ENCODE measurements at regions not wholly inside any gene's neighbourhood (a gene's known extent, or its start where the extent isn't known, plus 50 kb on each side); places are given as distances from the start of the nearest gene placed in this dataset.

GRCh38 chr17:55668312-55668920, 54.2 kb downstream of the TMEM100 start:
- no peak for DNase-seq (ENCODE audit: low spot score)

DNA sequence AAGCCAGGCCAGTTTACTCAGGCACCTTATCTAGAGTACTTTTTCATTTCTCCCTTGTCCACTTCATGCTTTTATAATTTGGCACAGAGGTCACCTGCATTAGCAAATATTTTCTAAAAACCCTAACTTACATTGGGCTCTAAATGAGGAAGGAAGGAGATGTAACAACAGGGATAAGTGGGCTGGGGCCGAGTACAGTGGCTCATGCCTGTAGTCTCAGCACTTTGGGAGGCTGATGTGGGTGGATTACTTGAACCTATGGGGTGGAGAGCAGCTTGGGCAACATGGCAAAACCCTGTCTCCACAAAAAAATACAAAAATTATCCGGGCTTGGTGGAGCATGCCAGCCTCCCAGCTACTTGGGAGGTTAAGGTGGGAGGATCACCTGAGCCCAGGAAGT, 55.9 kb downstream of the TMEM100 start:
- DNase-seq (ENCODE audit: low spot score), result no peak

- no peak for DNase-seq (ENCODE audit: low spot score)
Measured at GRCh38 chr17:55664287-55664686, 58.4 kb downstream of the TMEM100 start.

DNA sequence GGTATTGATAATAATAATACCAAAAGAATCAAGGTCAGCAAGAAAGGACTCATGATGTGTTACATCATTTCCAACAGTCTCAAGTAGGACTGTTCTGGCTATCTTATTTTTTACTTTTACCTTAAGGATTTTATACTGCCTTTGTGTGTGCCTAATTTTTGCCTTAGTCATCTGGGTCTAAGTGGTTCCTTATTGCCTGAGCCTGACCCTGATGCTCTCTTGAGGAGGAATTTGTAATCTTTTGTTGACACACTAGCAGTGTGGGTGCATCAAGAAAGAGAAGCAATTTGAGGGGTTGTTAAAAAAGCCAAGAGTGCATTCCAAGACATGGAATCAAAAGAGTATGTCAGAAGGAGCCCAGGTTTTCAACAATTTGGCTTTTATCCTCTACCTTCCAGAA, 59.3 kb downstream of the TMEM100 start:
- no peak for DNase-seq (ENCODE audit: low spot score)

DNA sequence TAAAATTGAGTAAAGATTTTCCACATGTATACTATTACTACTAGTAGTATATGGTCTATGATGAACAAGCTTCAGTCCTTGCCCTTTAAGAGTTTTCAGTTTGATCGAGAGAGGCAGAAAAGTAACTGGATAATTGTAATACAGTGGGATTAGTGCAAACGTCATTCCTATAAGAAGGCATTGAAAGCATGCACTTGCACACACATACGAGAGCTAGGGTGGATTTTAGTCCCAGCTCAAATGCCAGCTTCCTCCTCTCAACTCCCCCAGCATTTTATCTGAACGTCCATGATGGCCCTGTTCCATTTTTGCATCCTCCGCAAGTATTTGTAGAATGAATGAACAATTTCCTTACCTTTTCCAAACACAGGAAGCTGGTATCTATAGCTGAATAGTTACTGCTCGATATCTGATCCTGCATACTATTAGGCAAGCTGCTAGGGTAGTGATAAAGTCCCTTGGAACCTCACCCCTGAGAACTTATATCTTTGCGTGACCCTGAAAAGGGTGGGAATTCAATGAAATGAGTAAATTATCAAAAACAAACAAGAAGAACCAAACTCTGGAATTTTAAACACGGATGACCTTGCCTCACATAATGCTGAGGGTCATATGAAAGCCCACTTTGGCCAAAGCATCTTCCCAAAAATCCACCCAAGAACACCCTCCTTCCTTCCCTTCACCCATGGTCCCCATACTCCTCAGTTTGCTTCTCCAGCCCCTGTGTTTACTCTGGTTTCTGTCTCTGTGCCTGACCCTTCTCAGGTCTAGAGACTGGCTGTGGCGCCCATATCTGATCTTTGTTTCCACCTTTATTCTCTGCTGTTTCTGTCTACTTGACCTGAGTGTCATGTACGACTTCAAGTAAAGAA, 60.5 kb downstream of the TMEM100 start:
- no peak for DNase-seq (ENCODE audit: low spot score)

DNA sequence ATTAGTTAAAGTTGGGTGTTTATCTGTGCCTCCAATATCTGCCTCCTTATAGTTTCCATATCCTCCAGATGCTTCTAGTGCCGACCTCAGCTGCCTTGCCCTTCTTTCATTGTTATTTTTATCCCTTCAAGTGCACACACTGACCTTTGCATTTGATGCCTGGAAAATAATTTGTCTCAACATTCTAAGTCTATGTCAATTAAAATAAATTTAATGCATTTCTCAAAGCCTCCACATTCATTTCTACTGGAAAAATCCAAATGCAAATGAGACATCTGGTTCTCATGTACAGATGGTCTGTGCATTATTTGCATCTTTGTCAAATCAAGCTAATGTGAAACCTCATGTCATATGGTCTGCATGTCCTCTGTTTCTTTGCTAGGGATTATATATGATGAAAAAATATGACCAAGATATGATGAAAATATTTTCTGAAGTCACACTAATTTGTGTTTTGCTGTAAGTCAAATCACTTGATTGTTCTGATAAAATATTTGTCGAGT, 61.4 kb downstream of the TMEM100 start:
- DNase-seq (ENCODE audit: low spot score), result no peak

- no peak for DNase-seq (ENCODE audit: low spot score)
Measured at GRCh38 chr17:55660178-55660886, 62.3 kb downstream of the TMEM100 start.

DNA sequence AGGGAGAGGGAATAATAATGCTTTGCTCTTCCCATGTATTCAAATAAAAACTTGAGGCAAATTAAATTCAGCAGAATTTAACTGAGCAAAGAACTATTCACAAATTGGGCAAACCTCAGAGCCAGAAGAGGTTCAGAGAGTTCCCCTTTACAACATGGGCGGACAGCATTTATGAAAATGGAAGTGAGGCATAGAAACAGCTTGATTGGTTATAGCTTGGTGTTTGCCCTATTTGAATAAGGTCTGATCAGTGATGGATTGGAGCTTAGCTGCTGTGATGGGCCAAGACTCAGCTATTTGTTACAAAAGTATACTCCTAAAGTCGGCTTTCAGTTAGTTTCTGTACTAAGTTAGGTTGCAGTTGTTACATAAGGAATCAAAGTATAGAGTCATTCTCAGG, 63.0 kb downstream of the TMEM100 start:
- DNase-seq (ENCODE audit: low spot score), result no peak

DNA sequence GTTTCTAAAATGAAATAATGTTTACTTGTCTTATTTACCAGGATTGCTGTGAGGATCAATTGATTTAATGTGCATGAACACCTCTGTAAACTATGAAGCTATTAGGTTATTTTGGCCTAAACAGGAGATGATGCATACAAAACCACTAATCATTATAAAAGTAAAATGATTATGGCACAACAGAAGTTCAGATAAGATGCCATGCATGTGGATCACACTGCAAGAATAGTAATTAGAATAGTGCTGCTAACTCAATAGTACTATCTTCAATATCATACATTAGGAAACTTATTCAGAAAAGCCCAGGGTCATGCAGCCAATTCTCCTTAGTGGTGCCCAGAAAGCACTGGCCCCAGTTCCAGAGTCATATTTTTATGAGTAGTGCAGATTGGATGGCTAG, 66.9 kb downstream of the TMEM100 start:
- no peak for DNase-seq (ENCODE audit: low spot score)

GRCh38 chr17:55654821-55655220, 67.8 kb downstream of the TMEM100 start:
- no peak for DNase-seq (ENCODE audit: low spot score)

DNA sequence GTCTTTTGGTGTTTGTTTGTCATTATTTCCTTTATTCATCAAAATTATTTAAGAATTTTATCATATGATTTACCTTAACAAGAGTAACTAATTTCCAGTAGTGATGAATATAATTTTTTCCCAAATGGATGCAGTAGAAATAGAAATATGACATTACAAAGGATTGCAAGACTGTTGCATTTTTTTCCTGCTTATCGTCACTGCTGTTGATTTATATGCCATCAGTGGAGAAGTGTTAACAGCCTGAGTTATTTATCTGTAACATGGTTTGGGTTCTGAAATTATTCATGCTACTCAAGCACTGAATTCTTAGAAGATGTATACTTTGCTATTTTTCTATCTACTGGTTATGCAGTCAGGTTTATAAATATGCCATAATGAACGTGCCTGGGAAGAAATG, 68.6 kb downstream of the TMEM100 start:
- DNase-seq (ENCODE audit: low spot score), result no peak

DNA sequence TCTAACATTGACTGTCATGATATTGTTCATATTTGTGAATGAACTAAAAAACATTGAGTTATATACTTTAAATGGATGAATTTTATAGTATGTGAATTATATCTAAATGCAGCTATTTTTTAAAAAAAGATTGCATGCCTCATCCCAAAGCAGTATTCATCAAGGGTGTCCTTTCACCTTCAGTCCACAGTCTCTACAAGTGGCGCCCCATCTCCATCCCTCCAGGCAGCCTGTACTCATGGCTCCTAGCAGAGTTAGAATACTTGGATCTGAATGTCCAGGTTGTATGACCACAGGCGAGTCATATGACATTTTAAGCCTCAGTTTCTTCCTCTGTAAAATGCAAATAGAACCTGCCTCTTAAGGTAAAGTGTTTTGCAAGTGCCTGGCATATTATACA, 69.8 kb downstream of the TMEM100 start:
- DNase-seq (ENCODE audit: low spot score), result no peak

DNA sequence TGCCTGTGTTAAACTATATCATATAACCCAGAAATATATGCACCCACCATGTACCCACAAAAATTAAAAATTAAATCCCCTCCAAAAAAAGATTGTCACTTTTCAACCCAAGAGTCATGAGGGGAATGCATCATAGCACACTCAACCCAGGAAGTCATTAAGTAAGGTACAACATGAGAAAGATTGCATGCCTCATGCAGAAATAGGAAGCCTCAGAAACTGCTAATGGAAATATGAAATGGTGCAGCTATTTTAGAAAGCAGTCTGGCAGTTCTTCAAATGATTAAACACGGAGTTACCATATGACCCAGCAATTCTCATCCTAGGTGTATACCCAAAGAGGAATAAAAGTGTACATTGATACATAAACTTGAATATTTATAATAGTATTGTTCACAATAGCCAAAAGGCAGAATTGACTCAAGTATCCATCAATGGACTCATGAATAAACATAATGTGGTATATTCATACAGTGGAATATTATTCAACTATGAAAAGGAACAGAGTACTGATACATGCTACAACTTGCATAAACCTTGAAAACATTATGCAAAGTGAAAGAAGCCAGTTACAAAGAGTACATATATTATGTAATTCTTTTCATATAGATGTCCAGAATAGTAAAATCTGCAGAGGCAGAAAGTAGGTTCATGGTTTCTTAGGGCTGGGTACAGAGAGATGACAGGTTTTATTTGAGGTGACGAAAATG, 70.4 kb downstream of the TMEM100 start:
- no peak for DNase-seq (ENCODE audit: low spot score)

GRCh38 chr17:55649957-55650597, 72.6 kb downstream of the TMEM100 start:
- DNase-seq (ENCODE audit: low spot score), result no peak

- no peak for DNase-seq (ENCODE audit: low spot score)
Measured at GRCh38 chr17:55648086-55648485, 74.6 kb downstream of the TMEM100 start.

- no peak for DNase-seq (ENCODE audit: low spot score)
Measured at GRCh38 chr17:55645361-55645760, 77.3 kb downstream of the TMEM100 start.

GRCh38 chr17:55644346-55644745, 78.3 kb downstream of the TMEM100 start:
- no peak for DNase-seq (ENCODE audit: low spot score)

DNA sequence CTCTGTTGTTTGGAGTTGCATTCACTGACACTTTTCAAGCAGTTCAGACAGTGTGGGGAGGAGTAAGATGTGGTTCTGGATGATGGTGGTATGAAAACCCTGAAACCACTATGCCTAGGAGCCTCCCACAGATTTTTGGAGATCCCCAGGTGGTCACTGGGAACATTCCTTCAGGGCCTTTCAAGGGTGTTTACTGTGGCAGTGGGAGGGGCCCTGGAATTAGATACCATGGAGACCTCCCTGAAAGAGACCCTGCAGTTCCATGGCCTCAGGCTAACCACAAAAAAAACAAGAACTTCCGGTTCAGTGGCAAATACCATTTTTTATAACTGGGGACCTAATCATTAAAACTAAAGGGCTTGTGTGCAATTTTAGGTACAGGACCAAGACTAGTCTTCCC, 79.9 kb downstream of the TMEM100 start:
- no peak for DNase-seq (ENCODE audit: low spot score)

DNA sequence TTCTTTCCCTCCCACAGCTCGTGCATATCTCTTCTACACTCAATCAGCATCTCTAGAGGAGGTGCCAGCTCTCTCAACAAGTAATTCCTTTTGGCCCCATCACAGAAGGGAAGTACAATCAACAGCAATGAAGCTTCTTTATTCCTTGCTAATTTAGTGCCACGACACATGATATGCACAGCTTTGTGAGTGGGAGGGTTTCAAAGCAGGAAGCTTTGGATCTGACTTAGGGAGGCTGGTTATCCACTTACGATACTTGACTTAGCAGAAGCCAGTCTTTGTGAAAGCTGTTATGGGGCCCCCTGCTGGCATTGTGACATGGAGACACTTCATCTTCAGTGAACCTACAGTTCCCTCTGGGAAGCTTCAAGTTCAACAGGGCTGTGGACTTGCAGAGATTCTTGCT, 81.0 kb downstream of the TMEM100 start:
- DNase-seq (ENCODE audit: low spot score), result no peak

DNA sequence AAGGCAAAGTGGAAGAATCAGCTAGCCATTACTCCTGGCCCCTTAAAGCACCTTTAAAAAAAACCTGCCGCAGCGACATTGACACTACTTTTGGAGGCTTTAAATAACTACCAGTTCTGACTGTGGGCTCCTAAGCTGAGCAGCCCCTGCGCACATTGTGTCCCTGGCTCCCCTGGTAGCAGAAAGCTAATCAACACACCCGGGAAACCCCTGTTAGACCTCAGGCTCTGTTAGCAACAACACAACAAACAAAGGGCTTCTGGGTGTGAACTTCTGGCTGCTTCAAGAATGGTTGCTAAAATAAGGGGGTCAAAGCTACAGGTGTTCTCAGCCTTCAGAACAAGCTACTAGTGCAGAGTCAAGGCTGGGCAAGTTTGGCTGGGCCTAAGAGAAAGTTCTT, 83.6 kb downstream of the TMEM100 start:
- no peak for DNase-seq (ENCODE audit: low spot score)

GRCh38 chr17:55635253-55635914, 87.3 kb downstream of the TMEM100 start:
- no peak for DNase-seq (ENCODE audit: low spot score)
